ENCODE measurements at regions not wholly inside any gene's neighbourhood (a gene's known extent, or its start where the extent isn't known, plus 50 kb on each side); places are given as distances from the start of the nearest gene placed in this dataset.

DNA sequence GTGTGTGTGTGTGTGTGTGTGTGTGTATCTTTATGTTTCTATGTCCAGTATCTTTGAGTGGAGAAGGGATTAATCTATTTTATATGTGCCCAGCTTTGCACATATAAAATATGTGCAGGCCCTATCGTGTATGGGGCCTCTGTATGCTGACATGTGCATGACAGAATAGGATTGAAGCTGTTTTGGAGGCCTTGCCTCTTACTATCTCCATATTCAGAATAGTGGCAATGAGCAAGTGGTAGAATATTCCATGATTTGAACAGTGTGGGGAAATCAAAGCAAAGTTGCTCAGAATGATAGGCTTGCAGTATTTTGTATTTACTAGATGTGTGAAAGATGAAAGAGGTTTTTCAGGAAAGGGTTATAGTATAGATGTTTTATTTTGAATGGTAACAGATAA lies 480.8 kb downstream of the XIRP2 start:
- Histone ChIP-seq H3K27ac (ENCODE audit: low read depth, low read length, poor library complexity, severe bottlenecking) (no peak overlapping the region), H3K36me3 (ENCODE audit: insufficient read depth, low read length) (no peaks in the 10 kb centered on the region), H3K9me2 (ENCODE audit: insufficient read depth, low read length) (no peaks in the 10 kb centered on the region), H3K4me1 (ENCODE audit: insufficient read depth, low read length, poor library complexity, severe bottlenecking) (no peaks in the 10 kb centered on the region), H3K4me3 (ENCODE audit: low read depth, low read length, poor library complexity, severe bottlenecking) (no peak overlapping the region), H3K4me2 (ENCODE audit: low read length) (no peak overlapping the region), H2AFZ (ENCODE audit: low read length) (no peak overlapping the region), H3K9me3 (ENCODE audit: low read length) (no peaks in the 10 kb centered on the region), H4K20me1 (ENCODE audit: insufficient read depth, low read length) (no peaks in the 10 kb centered on the region), H3K79me2 (ENCODE audit: insufficient read depth, low read depth, low read length) (no peaks in the 10 kb centered on the region)
- BruUV-seq (replicated peaks) = no TSS peak
- CTCF ChIA-PET (ENCODE audit: unreplicated experiment) = no interaction called here
- intact Hi-C loops (cut with micrococcal nuclease; ENCODE audit: unreplicated experiment) = no loop called here
- POLR2A ChIA-PET = no interaction called here
- DNase-seq (ENCODE audit: low spot score) = no peak
- no peak for TF ChIP-seq CTCF (conservative IDR thresholded peaks at IDR 0.05; ENCODE audit: low read length)

DNA sequence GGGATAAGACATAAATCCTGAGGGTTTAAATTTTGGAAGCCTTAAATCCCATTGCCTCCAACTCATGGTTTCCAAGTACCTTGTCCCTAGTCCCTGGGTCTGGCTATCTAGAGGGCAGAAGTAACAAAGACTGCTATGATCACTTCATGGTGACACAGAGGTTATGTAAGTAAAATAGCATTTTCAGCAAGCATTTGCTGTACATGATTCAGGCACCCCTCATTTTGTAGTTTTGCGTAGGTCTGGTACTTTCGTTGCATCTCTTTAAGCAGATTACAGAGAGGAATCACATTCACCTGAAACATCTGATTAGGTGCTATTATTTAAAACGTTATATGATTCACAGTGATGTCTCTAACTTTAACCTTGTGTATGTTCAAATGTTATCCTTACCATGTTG lies 480.1 kb downstream of the XIRP2 start:
- no peaks in the 10 kb centered on the region for H3K36me3 ChIP-seq (ENCODE audit: insufficient read depth, low read length)
- DNase-seq (ENCODE audit: low spot score) = no peak
- no peak overlapping the region for H3K4me3 ChIP-seq (ENCODE audit: low read depth, low read length, poor library complexity, severe bottlenecking)
- H3K4me1 ChIP-seq (ENCODE audit: insufficient read depth, low read length, poor library complexity, severe bottlenecking) = no peaks in the 10 kb centered on the region
- CTCF ChIA-PET (ENCODE audit: unreplicated experiment) = no interaction called here
- no peaks in the 10 kb centered on the region for H4K20me1 ChIP-seq (ENCODE audit: insufficient read depth, low read length)
- no TSS peak for BruUV-seq (replicated peaks)
- no peaks in the 10 kb centered on the region for H3K79me2 ChIP-seq (ENCODE audit: insufficient read depth, low read depth, low read length)
- no peaks in the 10 kb centered on the region for H3K9me2 ChIP-seq (ENCODE audit: insufficient read depth, low read length)
- intact Hi-C loops (cut with micrococcal nuclease; ENCODE audit: unreplicated experiment) = no loop called here
- no peak overlapping the region for H3K27ac ChIP-seq (ENCODE audit: low read depth, low read length, poor library complexity, severe bottlenecking)
- H3K4me2 ChIP-seq (ENCODE audit: low read length) = no peak overlapping the region
- TF ChIP-seq EZH2phosphoT487 (IDR thresholded peaks at IDR 0.05; ENCODE audit: borderline replicate concordance, low read depth, low read length) = no peak
- no peak for TF ChIP-seq CTCF (conservative IDR thresholded peaks at IDR 0.05; ENCODE audit: low read length)
- H2AFZ ChIP-seq (ENCODE audit: low read length) = no peak overlapping the region
- POLR2A ChIA-PET = interaction anchor here (0.6 kb wide), 1 partner anchor 1347 kb away, joined by 3 read pairs; no protein-coding TSS in a partner anchor
- no peaks in the 10 kb centered on the region for H3K9me3 ChIP-seq (ENCODE audit: low read length)

DNA sequence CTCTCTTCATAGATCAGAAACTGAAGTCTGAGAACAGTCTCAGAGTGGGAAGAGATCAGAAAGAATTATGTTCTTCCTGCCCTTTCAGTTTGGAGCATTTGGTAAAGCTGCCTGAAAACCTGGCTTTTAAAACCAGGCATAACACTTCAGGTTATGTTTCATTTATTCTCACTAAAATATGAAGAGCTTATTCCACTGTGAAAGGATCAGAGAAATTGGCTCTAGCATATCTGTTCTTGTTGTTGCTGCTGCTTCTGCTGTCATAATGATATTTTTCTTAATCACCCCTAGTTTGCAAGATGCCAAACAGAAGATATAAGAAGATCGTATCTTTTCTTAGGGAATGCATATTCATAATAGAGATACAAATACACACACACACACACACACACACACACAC lies 476.9 kb downstream of the XIRP2 start:
- intact Hi-C loops (cut with micrococcal nuclease; ENCODE audit: unreplicated experiment) = no loop called here
- no peaks in the 10 kb centered on the region for H3K4me1 ChIP-seq (ENCODE audit: insufficient read depth, low read length, poor library complexity, severe bottlenecking)
- no peaks in the 10 kb centered on the region for H3K79me2 ChIP-seq (ENCODE audit: insufficient read depth, low read depth, low read length)
- H3K4me2 ChIP-seq (ENCODE audit: low read length) = no peak overlapping the region
- H2AFZ ChIP-seq (ENCODE audit: low read length) = no peak overlapping the region
- TF ChIP-seq EZH2phosphoT487 (IDR thresholded peaks at IDR 0.05; ENCODE audit: borderline replicate concordance, low read depth, low read length) (no peak), CTCF (conservative IDR thresholded peaks at IDR 0.05; ENCODE audit: low read length) (no peak)
- H3K36me3 ChIP-seq (ENCODE audit: insufficient read depth, low read length) = no peaks in the 10 kb centered on the region
- H3K4me3 ChIP-seq (ENCODE audit: low read depth, low read length, poor library complexity, severe bottlenecking) = no peak overlapping the region
- H3K27ac ChIP-seq (ENCODE audit: low read depth, low read length, poor library complexity, severe bottlenecking) = no peak overlapping the region
- no peaks in the 10 kb centered on the region for H4K20me1 ChIP-seq (ENCODE audit: insufficient read depth, low read length)
- CTCF ChIA-PET (ENCODE audit: unreplicated experiment) = no interaction called here
- POLR2A ChIA-PET = no interaction called here
- no peaks in the 10 kb centered on the region for H3K9me3 ChIP-seq (ENCODE audit: low read length)
- no TSS peak for BruUV-seq (replicated peaks)
- no peak for DNase-seq (ENCODE audit: low spot score)
- no peaks in the 10 kb centered on the region for H3K9me2 ChIP-seq (ENCODE audit: insufficient read depth, low read length)
